Fibroblast of lung (primary cell): ENCODE measurements at regions not wholly inside any gene's neighbourhood (a gene's known extent, or its start where the extent isn't known, plus 50 kb on each side); places are given as distances from the start of the nearest gene placed in this dataset.

Experiments
- CTCF ChIP-seq, 2 donors: IDR thresholded peaks in 1 of 2; conservative IDR thresholded peaks in 1 of 2; 1 replicate in 1 of 2; 2 replicates in 1 of 2; pipeline ENCODE4 v1.5.1; 2011 to 2012; ENCODE audit warnings: low read length in 2 of 2, control low read depth in 1 of 2, inconsistent platforms in 1 of 2, low read depth in 1 of 2, mild to moderate bottlenecking in 1 of 2
- EZH2 ChIP-seq: IDR thresholded peaks from 2 replicates; pipeline ENCODE4 v1.5.1; 2012; ENCODE audit warnings: low read length, control low read depth, mild to moderate bottlenecking; ENCODE audit errors: missing control alignments

GRCh38 chr4:71872767-71873415, 89.0 kb upstream of the GC start:
- TF ChIP-seq CTCF (conservative IDR thresholded peaks at IDR 0.05 in 1 of 2, IDR thresholded peaks at IDR 0.05 in 1 of 2; ENCODE audit: low read depth in 1 of 2, low read length in 2 of 2) (no peak), EZH2 (no peak)
